ENCODE measurements at regions not wholly inside any gene's neighbourhood (a gene's known extent, or its start where the extent isn't known, plus 50 kb on each side); places are given as distances from the start of the nearest gene placed in this dataset.
"Not testable (repeated sequence)": the region's sequence is repeated elsewhere in the genome, so short reads cannot be mapped to it uniquely, and the experiment has no call there.

DNA sequence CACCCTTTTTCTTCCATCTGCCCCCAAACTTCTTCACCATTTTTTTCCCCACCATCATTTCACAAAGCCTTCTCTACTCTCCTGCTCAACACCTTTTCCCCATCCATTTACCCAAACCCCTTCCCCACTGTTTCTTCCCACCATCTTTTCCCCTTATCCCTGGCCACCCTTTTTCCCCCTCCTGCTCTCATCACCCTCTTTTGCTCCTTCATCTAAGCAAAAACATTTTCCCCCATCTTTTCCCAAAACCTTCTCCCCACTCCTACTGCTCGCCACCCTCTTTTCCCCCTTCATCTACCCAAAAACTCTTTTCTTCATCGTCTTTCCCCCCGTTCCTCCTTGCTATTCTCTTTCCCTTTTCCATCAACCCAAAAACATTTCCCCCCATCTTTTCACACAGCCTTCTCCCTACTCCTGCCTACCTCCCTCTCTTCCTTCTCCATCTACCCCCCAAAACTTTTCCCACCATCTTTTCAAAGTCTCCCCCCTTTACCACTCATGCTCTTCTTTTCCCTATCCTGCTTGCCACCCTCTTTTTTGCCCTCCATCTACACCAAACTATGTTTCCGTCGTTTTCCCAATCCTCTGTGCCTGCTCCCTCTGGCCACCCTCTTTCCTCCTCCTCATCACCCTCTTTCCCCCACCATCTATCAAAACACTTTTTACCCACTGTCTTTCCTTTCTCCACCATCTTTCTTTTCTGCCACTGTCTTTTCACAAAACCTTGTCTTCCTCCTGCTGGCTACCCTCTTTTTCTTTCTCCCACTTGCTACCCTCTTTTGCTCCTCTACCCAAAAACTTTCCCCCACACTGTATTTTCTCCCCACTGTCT, 205.8 kb upstream of the WSB1 start:
- H3K4me1 ChIP-seq (ENCODE audit: low read depth): no peaks in the 10 kb centered on the region
- H3K36me3 ChIP-seq (ENCODE audit: low read depth): no peaks in the 10 kb centered on the region
- H3K9me3 ChIP-seq: peaks cover 4% of the 10 kb centered on the region
- ATAC-seq: no peak
- no peak for DNase-seq
- intact Hi-C loops (cut with DNase I, micrococcal nuclease): no loop called here
- no peak for TF ChIP-seq CTCF (IDR thresholded peaks at IDR 0.05)
- no peak overlapping the region for H3K4me3 ChIP-seq

DNA sequence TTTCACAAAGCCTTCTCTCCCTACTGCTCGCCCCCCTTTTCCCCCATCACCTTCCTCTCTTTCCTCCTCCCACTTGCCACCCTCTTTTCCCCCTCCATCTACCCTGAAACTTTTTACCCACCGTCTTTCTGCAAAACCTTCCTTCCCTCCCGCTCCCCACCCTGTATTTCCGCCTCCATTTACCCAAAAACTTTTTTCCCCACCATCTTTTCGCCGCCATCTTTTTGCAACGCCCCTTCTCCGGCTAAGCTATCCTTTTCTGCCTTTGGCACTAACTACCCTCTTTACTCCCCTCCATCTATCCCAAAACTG, 205.2 kb upstream of the WSB1 start:
- H3K9me3 ChIP-seq: peaks cover under 1% of the 10 kb centered on the region
- ATAC-seq (no peak), DNase-seq (no peak)
- no peak for TF ChIP-seq CTCF (IDR thresholded peaks at IDR 0.05)
- intact Hi-C loops (cut with DNase I, micrococcal nuclease): no loop called here
- H3K4me1 ChIP-seq (ENCODE audit: low read depth): no peaks in the 10 kb centered on the region
- no peaks in the 10 kb centered on the region for H3K36me3 ChIP-seq (ENCODE audit: low read depth)
- H3K4me3 ChIP-seq: no peak overlapping the region

- H3K9me3 ChIP-seq; H3K36me3 ChIP-seq (ENCODE audit: low read depth); intact Hi-C loops (cut with DNase I, micrococcal nuclease): not testable (repeated sequence)
Measured at GRCh38 chr17:27089079-27089928, 204.6 kb upstream of the WSB1 start.

DNA sequence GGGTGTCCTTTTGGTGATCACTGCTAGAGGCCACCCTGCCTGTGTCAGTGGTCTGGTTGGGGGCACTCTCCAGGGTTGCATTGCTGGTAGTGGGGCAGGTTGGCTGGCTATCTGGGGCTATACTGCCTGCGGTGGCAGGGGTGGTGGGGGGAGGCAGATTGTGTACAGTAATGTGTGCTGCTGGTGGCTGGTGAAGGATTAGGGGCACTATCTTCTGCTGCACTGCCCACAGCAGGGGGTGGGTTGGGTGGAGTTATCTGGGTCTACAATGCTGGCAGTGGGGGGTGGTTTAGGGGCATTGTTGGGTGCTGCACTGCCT, 204.0 kb upstream of the WSB1 start:
- no peak for ATAC-seq
- H3K4me3 ChIP-seq: no peak overlapping the region
- no peaks in the 10 kb centered on the region for H3K36me3 ChIP-seq (ENCODE audit: low read depth)
- H3K9me3 ChIP-seq: no peaks in the 10 kb centered on the region
- no peak for TF ChIP-seq CTCF (IDR thresholded peaks at IDR 0.05)
- no peak for DNase-seq
- H3K4me1 ChIP-seq (ENCODE audit: low read depth): no peaks in the 10 kb centered on the region
- intact Hi-C loops (cut with DNase I, micrococcal nuclease): no loop called here

More at GRCh38 chr17:27089079-27089928, 204.6 kb upstream of the WSB1 start:
- not testable (repeated sequence) for ATAC-seq; H3K4me3 ChIP-seq; DNase-seq; H3K4me1 ChIP-seq (ENCODE audit: low read depth)

GRCh38 chr17:27090450-27091042, 203.4 kb upstream of the WSB1 start:
- intact Hi-C loops (cut with DNase I, micrococcal nuclease); H3K36me3 ChIP-seq (ENCODE audit: low read depth); ATAC-seq; H3K4me1 ChIP-seq (ENCODE audit: low read depth); H3K4me3 ChIP-seq; DNase-seq; H3K9me3 ChIP-seq: not testable (repeated sequence)

DNA sequence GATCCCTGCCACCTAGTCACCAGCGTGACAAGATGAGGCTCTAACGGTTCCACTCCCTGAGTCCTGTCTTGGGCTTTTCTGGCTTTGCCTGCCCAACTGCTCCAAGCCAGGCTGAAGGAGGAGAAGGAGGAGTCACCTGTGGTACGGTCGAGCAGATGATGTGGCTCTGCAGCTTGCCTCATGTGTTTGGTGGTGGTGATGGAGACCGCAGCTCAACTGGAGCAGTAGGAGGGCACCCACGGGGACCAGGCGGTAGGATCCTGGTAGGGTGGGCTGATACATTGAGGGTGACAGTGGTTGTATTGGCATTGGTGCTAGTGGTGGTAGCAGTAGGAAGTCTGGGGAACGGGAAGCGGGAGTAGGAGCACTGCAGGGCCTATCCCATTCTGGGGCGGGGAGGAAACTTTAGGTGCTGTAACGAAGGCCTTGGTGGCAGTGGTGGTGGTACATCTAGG, 202.8 kb upstream of the WSB1 start:
- no peak for ATAC-seq
- intact Hi-C loops (cut with DNase I, micrococcal nuclease): no loop called here

DNA sequence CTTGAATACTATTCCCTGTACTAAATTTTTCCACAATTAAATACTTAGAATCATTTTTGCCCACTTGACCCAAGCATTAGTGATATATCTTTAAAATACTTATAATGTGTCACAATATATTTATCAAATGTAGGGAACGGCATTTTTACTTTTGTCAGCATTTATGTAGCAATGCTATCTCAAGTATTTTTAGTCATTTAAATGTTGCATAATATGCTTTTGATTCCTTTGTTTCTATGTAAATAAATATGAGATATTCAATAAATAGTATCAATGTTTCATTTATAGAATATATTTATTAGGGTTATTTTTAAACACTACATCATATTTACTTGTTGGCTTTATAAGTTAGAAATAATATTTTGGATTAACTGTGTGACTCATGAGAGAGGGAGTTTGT, 199.7 kb upstream of the WSB1 start:
- H3K4me1 ChIP-seq (ENCODE audit: low read depth); intact Hi-C loops (cut with DNase I, micrococcal nuclease); H3K4me3 ChIP-seq; H3K36me3 ChIP-seq (ENCODE audit: low read depth); H3K9me3 ChIP-seq; DNase-seq; ATAC-seq: not testable (repeated sequence)

More for the DNA sequence above, 202.8 kb upstream of the WSB1 start:
- no peak for TF ChIP-seq CTCF (IDR thresholded peaks at IDR 0.05)
- Histone ChIP-seq H3K36me3 (ENCODE audit: low read depth) (no peaks in the 10 kb centered on the region), H3K9me3 (no peaks in the 10 kb centered on the region), H3K4me3 (no peak overlapping the region), H3K4me1 (ENCODE audit: low read depth) (no peaks in the 10 kb centered on the region)
- no peak for DNase-seq

GRCh38 chr17:27095821-27096220, 198.1 kb upstream of the WSB1 start:
- DNase-seq; H3K4me3 ChIP-seq; intact Hi-C loops (cut with DNase I, micrococcal nuclease); H3K4me1 ChIP-seq (ENCODE audit: low read depth); H3K36me3 ChIP-seq (ENCODE audit: low read depth); ATAC-seq; H3K9me3 ChIP-seq: not testable (repeated sequence)

- H3K36me3 ChIP-seq (ENCODE audit: low read depth); ATAC-seq; H3K4me3 ChIP-seq; H3K9me3 ChIP-seq; H3K4me1 ChIP-seq (ENCODE audit: low read depth); DNase-seq; intact Hi-C loops (cut with DNase I, micrococcal nuclease): not testable (repeated sequence)
Measured at GRCh38 chr17:27099266-27099665, 194.6 kb upstream of the WSB1 start.
